Activated T-helper 17 cell treated with anti-CD3 and anti-CD28 coated beads, Interleukin-2, amount 50 U/mL, for 72 hours (primary cell): ENCODE measurements at regions not wholly inside any gene's neighbourhood (a gene's known extent, or its start where the extent isn't known, plus 50 kb on each side); places are given as distances from the start of the nearest gene placed in this dataset.

Source experiments
- ATAC-seq: fragments of 150-1000 bp; cut with Tn5 transposase; replicated peaks from 2 replicates; pipeline ENCODE4 v1.10.0; 2021; ENCODE audit warnings: mild to moderate bottlenecking, moderate library complexity
- H3K27ac Mint-ChIP-seq: one replicate; pipeline ENCODE4 v1.8.0; 2022; ENCODE audit warnings: mixed read lengths
- H3K27me3 Mint-ChIP-seq: one replicate; pipeline ENCODE4 v1.8.0; 2022; ENCODE audit warnings: mixed read lengths
- H3K36me3 Mint-ChIP-seq: one replicate; pipeline ENCODE4 v1.8.0; 2022; ENCODE audit warnings: low read depth, mild to moderate bottlenecking, mixed read lengths
- H3K4me1 Mint-ChIP-seq: one replicate; pipeline ENCODE4 v1.8.0; 2022; ENCODE audit warnings: mixed read lengths
- H3K4me3 Mint-ChIP-seq: one replicate; pipeline ENCODE4 v1.8.0; 2022; ENCODE audit warnings: mild to moderate bottlenecking, mixed read lengths
- H3K9me3 Mint-ChIP-seq: one replicate; pipeline ENCODE4 v1.8.0; 2022; ENCODE audit warnings: mixed read lengths

GRCh38 chr2:6495466-6495865, 370.2 kb downstream of the CMPK2 start:
- Mint-ChIP-seq H3K9me3 (no peaks in the 10 kb centered on the region), H3K27ac (no peak overlapping the region), H3K36me3 (no peaks in the 10 kb centered on the region), H3K4me3 (no peak overlapping the region), H3K27me3 (no peaks in the 10 kb centered on the region), H3K4me1 (no peaks in the 10 kb centered on the region)
- ATAC-seq: no peak

DNA sequence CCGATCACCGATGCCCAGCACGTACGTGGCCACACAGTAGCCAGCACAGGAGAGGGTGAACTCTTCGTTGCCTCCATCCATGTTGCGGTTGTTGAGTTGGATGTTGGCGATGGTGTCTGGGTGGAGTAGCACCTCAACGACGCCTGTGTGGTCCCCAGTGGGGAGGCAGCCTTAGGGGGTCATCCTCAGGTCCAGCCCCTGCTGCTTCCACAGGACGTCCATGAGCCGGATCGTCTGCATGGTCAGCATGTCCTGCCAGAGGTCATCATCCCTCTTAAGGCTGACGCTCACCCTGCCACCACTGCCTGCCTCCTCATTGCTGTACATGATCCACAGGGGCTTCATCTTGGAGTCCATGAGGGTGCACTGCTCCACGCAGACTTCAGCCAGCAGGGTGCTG, 369.3 kb downstream of the CMPK2 start:
- no peaks in the 10 kb centered on the region for H3K36me3 Mint-ChIP-seq
- H3K4me1 Mint-ChIP-seq: no peaks in the 10 kb centered on the region
- no peak overlapping the region for H3K4me3 Mint-ChIP-seq
- no peaks in the 10 kb centered on the region for H3K27me3 Mint-ChIP-seq
- no peak for ATAC-seq
- H3K27ac Mint-ChIP-seq: no peak overlapping the region
- no peaks in the 10 kb centered on the region for H3K9me3 Mint-ChIP-seq

DNA sequence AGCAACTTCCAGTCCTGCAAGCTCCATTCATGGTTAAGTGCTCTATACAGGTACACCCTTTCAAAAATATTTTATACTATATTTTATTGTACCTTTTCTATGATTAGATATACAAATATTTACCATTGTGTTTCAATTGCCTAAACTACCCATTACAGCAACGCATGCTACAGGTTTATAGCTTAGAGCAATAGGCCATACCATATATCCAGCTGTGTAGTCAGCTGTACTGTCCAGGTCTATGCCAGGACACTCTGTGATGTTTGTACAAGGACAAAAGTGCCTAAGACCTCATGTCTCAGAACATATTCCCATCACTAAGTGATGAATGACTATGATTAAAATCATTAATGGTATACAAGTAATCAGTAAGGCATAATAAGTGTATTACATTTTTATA, 368.7 kb downstream of the CMPK2 start:
- no peak for ATAC-seq
- H3K9me3 Mint-ChIP-seq: no peaks in the 10 kb centered on the region
- no peak overlapping the region for H3K4me3 Mint-ChIP-seq
- H3K27me3 Mint-ChIP-seq: no peaks in the 10 kb centered on the region
- no peaks in the 10 kb centered on the region for H3K4me1 Mint-ChIP-seq
- no peak overlapping the region for H3K27ac Mint-ChIP-seq
- H3K36me3 Mint-ChIP-seq: no peaks in the 10 kb centered on the region

- no peaks in the 10 kb centered on the region for H3K36me3 Mint-ChIP-seq
- ATAC-seq: no peak
- no peaks in the 10 kb centered on the region for H3K4me1 Mint-ChIP-seq
- no peaks in the 10 kb centered on the region for H3K9me3 Mint-ChIP-seq
- H3K4me3 Mint-ChIP-seq: no peak overlapping the region
- no peaks in the 10 kb centered on the region for H3K27me3 Mint-ChIP-seq
- H3K27ac Mint-ChIP-seq: no peak overlapping the region
These were observed 366.9 kb downstream of the CMPK2 start for GRCh38 chr2:6498841-6499240.

- H3K9me3 Mint-ChIP-seq: no peaks in the 10 kb centered on the region
- no peaks in the 10 kb centered on the region for H3K36me3 Mint-ChIP-seq
- H3K4me3 Mint-ChIP-seq: no peak overlapping the region
- no peaks in the 10 kb centered on the region for H3K4me1 Mint-ChIP-seq
- no peak for ATAC-seq
- no peak overlapping the region for H3K27ac Mint-ChIP-seq
- no peaks in the 10 kb centered on the region for H3K27me3 Mint-ChIP-seq
These were observed 366.0 kb downstream of the CMPK2 start for GRCh38 chr2:6499691-6500090.

GRCh38 chr2:6506361-6506794, 359.3 kb downstream of the CMPK2 start:
- Mint-ChIP-seq H3K27me3 (no peaks in the 10 kb centered on the region), H3K4me3 (no peak overlapping the region), H3K9me3 (peaks cover 7% of the 10 kb centered on the region), H3K36me3 (no peaks in the 10 kb centered on the region), H3K27ac (no peak overlapping the region), H3K4me1 (no peaks in the 10 kb centered on the region)
- ATAC-seq: no peak

DNA sequence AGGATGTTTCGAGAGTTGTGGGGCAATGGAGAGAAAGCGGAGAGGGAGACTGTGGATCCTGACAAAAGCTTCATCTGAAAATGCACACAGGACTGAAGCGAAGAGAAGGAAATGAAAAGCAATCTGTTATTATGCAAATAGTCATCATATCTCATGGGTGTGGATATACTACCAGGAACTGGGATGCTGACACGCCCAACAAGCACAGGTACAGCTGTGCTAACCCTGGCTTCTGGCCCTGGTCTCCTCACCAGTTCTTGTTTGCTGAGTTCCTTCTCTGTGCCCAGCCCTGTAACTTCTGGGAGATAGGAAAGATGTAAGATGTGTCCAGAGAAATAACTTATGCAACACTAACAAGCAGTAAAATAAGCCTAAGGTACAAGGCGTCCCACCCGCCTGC, 358.8 kb downstream of the CMPK2 start:
- Mint-ChIP-seq H3K4me1 (no peaks in the 10 kb centered on the region), H3K4me3 (no peak overlapping the region), H3K27me3 (no peaks in the 10 kb centered on the region), H3K27ac (no peak overlapping the region), H3K36me3 (no peaks in the 10 kb centered on the region), H3K9me3 (peaks cover 7% of the 10 kb centered on the region)
- no peak for ATAC-seq

DNA sequence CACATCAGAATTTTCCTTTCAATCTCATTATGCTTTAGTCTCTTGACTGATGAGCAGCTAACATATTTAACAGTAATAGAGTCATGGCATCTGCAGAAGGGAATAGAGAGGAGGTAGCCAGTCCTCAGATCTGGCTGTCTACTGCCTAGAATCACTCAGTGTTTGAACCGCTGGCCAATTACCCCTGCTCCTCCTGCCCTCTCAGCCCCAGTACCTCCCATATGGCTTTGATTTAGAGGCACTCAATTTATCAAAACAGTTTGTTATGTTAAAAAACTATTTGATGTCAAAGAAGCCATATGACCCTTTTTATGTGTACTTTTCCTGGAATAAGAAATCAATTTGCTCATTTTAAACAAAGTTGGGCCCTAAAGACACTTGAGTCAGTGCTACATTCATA, 355.2 kb downstream of the CMPK2 start:
- Mint-ChIP-seq H3K36me3 (no peaks in the 10 kb centered on the region), H3K9me3 (peaks cover 7% of the 10 kb centered on the region), H3K4me1 (no peaks in the 10 kb centered on the region), H3K4me3 (no peak overlapping the region), H3K27ac (no peak overlapping the region), H3K27me3 (no peaks in the 10 kb centered on the region)
- no peak for ATAC-seq

DNA sequence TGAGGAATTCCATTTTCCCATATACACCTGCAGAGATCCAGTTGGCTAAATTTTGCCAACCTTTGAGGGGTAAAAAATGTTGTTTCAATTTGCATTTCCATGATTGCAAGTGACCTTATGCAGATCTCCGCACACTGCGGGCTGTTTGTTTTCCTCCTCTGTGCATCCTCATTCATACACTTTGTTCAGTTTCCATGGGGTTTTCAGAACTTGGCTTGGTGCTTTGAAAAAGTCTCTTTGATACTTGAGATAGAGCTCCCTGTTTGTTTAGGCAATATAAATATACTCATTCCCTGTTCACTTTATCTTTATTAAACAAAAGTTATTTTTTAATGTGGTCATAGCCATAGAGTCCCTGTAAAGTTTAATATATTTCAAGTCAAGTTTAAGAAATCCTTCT, 353.1 kb downstream of the CMPK2 start:
- H3K4me3 Mint-ChIP-seq: no peak overlapping the region
- no peak for ATAC-seq
- no peak overlapping the region for H3K27ac Mint-ChIP-seq
- no peaks in the 10 kb centered on the region for H3K36me3 Mint-ChIP-seq
- H3K9me3 Mint-ChIP-seq: no peaks in the 10 kb centered on the region
- no peaks in the 10 kb centered on the region for H3K4me1 Mint-ChIP-seq
- no peaks in the 10 kb centered on the region for H3K27me3 Mint-ChIP-seq

GRCh38 chr2:6516674-6517073, 349.0 kb downstream of the CMPK2 start:
- Mint-ChIP-seq H3K9me3 (no peaks in the 10 kb centered on the region), H3K36me3 (no peaks in the 10 kb centered on the region), H3K27me3 (no peaks in the 10 kb centered on the region), H3K4me3 (no peak overlapping the region), H3K4me1 (no peaks in the 10 kb centered on the region), H3K27ac (no peak overlapping the region)
- ATAC-seq: no peak

DNA sequence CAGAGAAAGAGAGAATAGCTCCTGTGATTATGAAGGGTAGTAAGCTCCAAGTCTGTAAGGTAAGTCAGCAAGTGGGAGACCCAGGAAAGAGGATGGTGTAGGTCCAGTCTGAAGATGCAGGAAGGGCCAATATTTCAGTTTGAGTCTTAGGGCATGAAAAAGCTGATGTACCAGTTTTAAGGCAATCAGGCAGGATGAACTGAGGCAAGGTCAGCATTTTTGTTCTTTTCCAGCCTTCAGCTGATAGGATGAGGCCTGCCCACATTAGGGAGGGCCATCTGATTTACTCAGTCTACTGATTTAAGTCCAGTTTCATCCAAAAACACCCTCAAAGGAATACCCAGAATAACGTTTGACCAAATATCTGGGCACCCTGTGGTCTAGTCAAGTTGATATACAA, 347.3 kb downstream of the CMPK2 start:
- H3K36me3 Mint-ChIP-seq: no peaks in the 10 kb centered on the region
- H3K27ac Mint-ChIP-seq: no peak overlapping the region
- H3K27me3 Mint-ChIP-seq: no peaks in the 10 kb centered on the region
- H3K4me3 Mint-ChIP-seq: no peak overlapping the region
- no peaks in the 10 kb centered on the region for H3K9me3 Mint-ChIP-seq
- no peaks in the 10 kb centered on the region for H3K4me1 Mint-ChIP-seq
- ATAC-seq: no peak

- Mint-ChIP-seq H3K36me3 (no peaks in the 10 kb centered on the region), H3K9me3 (no peaks in the 10 kb centered on the region), H3K27ac (no peak overlapping the region), H3K4me1 (no peaks in the 10 kb centered on the region), H3K27me3 (no peaks in the 10 kb centered on the region), H3K4me3 (no peak overlapping the region)
- no peak for ATAC-seq
These were observed 342.2 kb downstream of the CMPK2 start for GRCh38 chr2:6523476-6523875.

- no peaks in the 10 kb centered on the region for H3K9me3 Mint-ChIP-seq
- no peak overlapping the region for H3K4me3 Mint-ChIP-seq
- H3K27me3 Mint-ChIP-seq: no peaks in the 10 kb centered on the region
- no peaks in the 10 kb centered on the region for H3K36me3 Mint-ChIP-seq
- no peak overlapping the region for H3K27ac Mint-ChIP-seq
- no peaks in the 10 kb centered on the region for H3K4me1 Mint-ChIP-seq
- ATAC-seq: no peak
These were observed 340.8 kb downstream of the CMPK2 start for GRCh38 chr2:6524691-6525474.

DNA sequence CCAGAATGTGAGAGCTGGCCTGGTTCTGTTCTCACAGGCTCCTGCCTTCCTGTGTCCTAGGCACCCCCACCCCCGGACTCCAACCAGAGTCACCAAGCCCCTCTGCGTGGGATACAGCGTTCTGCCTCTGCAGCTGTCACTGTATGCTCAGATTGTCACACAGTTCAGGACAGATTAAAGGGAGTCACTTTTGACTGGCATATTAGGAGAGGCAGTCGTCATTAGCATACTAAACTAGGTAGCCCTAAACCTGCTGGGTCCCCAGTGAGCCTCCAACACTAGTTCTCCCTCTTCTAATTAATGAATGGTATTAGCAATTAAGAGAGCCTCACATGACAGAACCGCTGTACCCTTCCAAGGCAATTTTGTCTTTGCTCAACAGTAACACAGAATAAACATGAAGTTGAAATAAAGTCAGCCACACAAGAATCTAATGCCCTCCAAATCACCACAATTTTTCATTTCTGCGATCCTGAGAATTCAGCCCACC, 340.2 kb downstream of the CMPK2 start:
- Mint-ChIP-seq H3K4me3 (no peak overlapping the region), H3K36me3 (no peaks in the 10 kb centered on the region), H3K4me1 (no peaks in the 10 kb centered on the region), H3K27me3 (no peaks in the 10 kb centered on the region), H3K9me3 (no peaks in the 10 kb centered on the region), H3K27ac (no peak overlapping the region)
- no peak for ATAC-seq

- Mint-ChIP-seq H3K27me3 (no peaks in the 10 kb centered on the region), H3K4me3 (no peak overlapping the region), H3K9me3 (no peaks in the 10 kb centered on the region), H3K4me1 (no peaks in the 10 kb centered on the region), H3K27ac (no peak overlapping the region), H3K36me3 (no peaks in the 10 kb centered on the region)
- no peak for ATAC-seq
These were observed 339.4 kb downstream of the CMPK2 start for GRCh38 chr2:6526093-6526824.
